Mammary epithelial cell (primary cell): ENCODE measurements at regions not wholly inside any gene's neighbourhood (a gene's known extent, or its start where the extent isn't known, plus 50 kb on each side); places are given as distances from the start of the nearest gene placed in this dataset.

Experiments used
- CTCF ChIP-seq, 2 donors: IDR thresholded peaks in 1 of 2; conservative IDR thresholded peaks in 1 of 2; 2 replicates each; pipeline ENCODE4 v1.5.1; 2011 to 2012; ENCODE audit warnings: inconsistent platforms in 2 of 2, low read length in 2 of 2, mild to moderate bottlenecking in 2 of 2, control low read depth in 1 of 2, low read depth in 1 of 2; ENCODE audit not compliant: insufficient read depth in 1 of 2; ENCODE audit errors: extremely low read depth in 1 of 2
- EZH2 ChIP-seq: IDR thresholded peaks from 2 replicates; pipeline ENCODE4 v1.6.1; 2012; ENCODE audit warnings: low read length, inconsistent platforms, borderline replicate concordance

- TF ChIP-seq EZH2, result no peak
- TF ChIP-seq CTCF (conservative IDR thresholded peaks at IDR 0.05 in 1 of 2, IDR thresholded peaks at IDR 0.05 in 1 of 2; ENCODE audit: extremely low read depth in 1 of 2, insufficient read depth in 1 of 2, low read depth in 1 of 2, low read length in 2 of 2), result no peak
Observed at GRCh38 chr11:100472727-100473389, 214.2 kb upstream of the ARHGAP42 start.
